ENCODE measurements at regions not wholly inside any gene's neighbourhood (a gene's known extent, or its start where the extent isn't known, plus 50 kb on each side); places are given as distances from the start of the nearest gene placed in this dataset.

GRCh38 chr11:130706572-130706971, 209.7 kb downstream of the SNX19 start:
- TF ChIP-seq POLR2A (IDR thresholded peaks at IDR 0.05) (no peak), CTCF (IDR thresholded peaks at IDR 0.05) (no peak)
